H9 (cell line): ENCODE measurements at regions not wholly inside any gene's neighbourhood (a gene's known extent, or its start where the extent isn't known, plus 50 kb on each side); places are given as distances from the start of the nearest gene placed in this dataset.
A peak's percentile ranks its signal among the peaks of the same experiment; 100 is the strongest.

Source experiments
- DNase-seq: peaks from one replicate; pipeline ENCODE4 v3.0.0-alpha.2; 2017
- H2AFZ ChIP-seq: one replicate; pipeline ENCODE4 v1.6.1; 2013; ENCODE audit warnings: mild to moderate bottlenecking, low read length, control low read depth, moderate library complexity
- H2AK5ac ChIP-seq: 2 replicates; pipeline ENCODE4 v1.6.1; 2013; ENCODE audit warnings: low read length, control low read depth, mixed read lengths; ENCODE audit not compliant: insufficient read length
- H2BK120ac ChIP-seq: one replicate; pipeline ENCODE4 v1.6.1; 2013; ENCODE audit warnings: low read depth, mild to moderate bottlenecking, low read length, control low read depth, inconsistent platforms; ENCODE audit not compliant: poor library complexity, severe bottlenecking
- H2BK12ac ChIP-seq: 2 replicates; pipeline ENCODE4 v1.6.1; 2013; ENCODE audit warnings: low read length, control low read depth, mixed read lengths, low read depth; ENCODE audit not compliant: insufficient read length
- H2BK15ac ChIP-seq: 2 replicates; pipeline ENCODE4 v1.6.1; 2013; ENCODE audit warnings: low read depth, low read length, control low read depth
- H2BK20ac ChIP-seq: one replicate; pipeline ENCODE4 v1.6.1; 2013; ENCODE audit warnings: low read depth, mild to moderate bottlenecking, low read length, control low read depth, inconsistent platforms; ENCODE audit not compliant: poor library complexity, severe bottlenecking
- H2BK5ac ChIP-seq: 2 replicates; pipeline ENCODE4 v1.6.1; 2013; ENCODE audit warnings: low read length, control low read depth, mixed read lengths; ENCODE audit not compliant: insufficient read length
- H3K14ac ChIP-seq: 2 replicates; pipeline ENCODE4 v1.6.1; 2013; ENCODE audit warnings: low read length, control low read depth; ENCODE audit not compliant: insufficient read depth
- H3K18ac ChIP-seq: 2 replicates; pipeline ENCODE4 v1.6.1; 2013; ENCODE audit warnings: low read depth, mild to moderate bottlenecking, mixed read lengths, low read length, control low read depth; ENCODE audit not compliant: insufficient read length
- H3K23ac ChIP-seq: 2 replicates; pipeline ENCODE4 v1.6.1; 2013; ENCODE audit warnings: low read length, control low read depth, mixed read lengths, low read depth; ENCODE audit not compliant: insufficient read length
- H3K23me2 ChIP-seq: 2 replicates; pipeline ENCODE4 v1.6.1; 2013; ENCODE audit warnings: low read depth, mild to moderate bottlenecking, mixed read lengths, low read length, control low read depth; ENCODE audit not compliant: insufficient read length, poor library complexity, severe bottlenecking
- H3K27ac ChIP-seq: 2 replicates; pipeline ENCODE4 v1.5.1; 2013; ENCODE audit warnings: low read length, control low read depth, mixed read lengths, low read depth; ENCODE audit not compliant: insufficient read length
- H3K27me3 ChIP-seq: 2 replicates; pipeline ENCODE4 v1.6.1; 2013; ENCODE audit warnings: low read length, control low read depth, inconsistent platforms; ENCODE audit not compliant: insufficient read depth
- H3K4ac ChIP-seq: 2 replicates; pipeline ENCODE4 v1.6.1; 2013; ENCODE audit warnings: low read depth, mild to moderate bottlenecking, control low read depth, inconsistent platforms, low read length, moderate library complexity
- H3K4me1 ChIP-seq: 2 replicates; pipeline ENCODE4 v1.6.1; 2013; ENCODE audit warnings: low read length, control low read depth, inconsistent platforms; ENCODE audit not compliant: insufficient read depth
- H3K4me2 ChIP-seq: 2 replicates; pipeline ENCODE4 v1.6.1; 2013; ENCODE audit warnings: low read length, control low read depth, mixed read lengths; ENCODE audit not compliant: insufficient read length, insufficient read depth
- H3K56ac ChIP-seq: 2 replicates; pipeline ENCODE4 v1.6.1; 2013; ENCODE audit warnings: low read depth, mild to moderate bottlenecking, mixed read lengths, low read length, control low read depth; ENCODE audit not compliant: insufficient read length
- H3K79me1 ChIP-seq: 2 replicates; pipeline ENCODE4 v1.6.1; 2013; ENCODE audit warnings: low read depth, mild to moderate bottlenecking, moderate library complexity, low read length, control low read depth, inconsistent platforms; ENCODE audit not compliant: insufficient read depth, poor library complexity, severe bottlenecking
- H3K79me2 ChIP-seq: 2 replicates; pipeline ENCODE4 v1.6.1; 2013; ENCODE audit warnings: low read length, control low read depth, inconsistent platforms; ENCODE audit not compliant: insufficient read depth
- H3K9ac ChIP-seq: 2 replicates; pipeline ENCODE4 v1.6.1; 2013; ENCODE audit warnings: low read length, control low read depth, mixed read lengths; ENCODE audit not compliant: insufficient read length; ENCODE audit errors: extremely low read depth
- H3K9me3 ChIP-seq: one replicate; pipeline ENCODE4 v1.6.1; 2013; ENCODE audit warnings: low read depth, low read length, inconsistent platforms; ENCODE audit not compliant: control insufficient read depth
- H3T11ph ChIP-seq: one replicate; pipeline ENCODE4 v1.6.1; 2013; ENCODE audit warnings: mild to moderate bottlenecking, low read length, control low read depth, inconsistent platforms
- H4K20me1 ChIP-seq: one replicate; pipeline ENCODE4 v1.6.1; 2013; ENCODE audit not compliant: control insufficient read depth, insufficient read length, insufficient read depth
- H4K5ac ChIP-seq: 2 replicates; pipeline ENCODE4 v1.6.1; 2013; ENCODE audit warnings: low read depth, mild to moderate bottlenecking, mixed read lengths, low read length, control low read depth; ENCODE audit not compliant: insufficient read length
- H4K8ac ChIP-seq: replicated peaks from 2 replicates; pipeline ENCODE4 v1.6.1; 2013; ENCODE audit warnings: low read length, control low read depth, mixed read lengths, low read depth; ENCODE audit not compliant: insufficient read length
- H4K91ac ChIP-seq: 2 replicates; pipeline ENCODE4 v1.6.1; 2013; ENCODE audit warnings: low read depth, mild to moderate bottlenecking, moderate library complexity, mixed read lengths, low read length, control low read depth; ENCODE audit not compliant: insufficient read length
- H3K27ac Mint-ChIP-seq, 3 experiments: 2 replicates in 2 of 3; 3 replicates in 1 of 3; pipeline ENCODE4 v1.8.0; 2020 to 2021; ENCODE audit warnings: mixed read lengths in 3 of 3, mild to moderate bottlenecking in 1 of 3, moderate library complexity in 1 of 3
- H3K27me3 Mint-ChIP-seq: 2 replicates; pipeline ENCODE4 v1.8.0; 2021; ENCODE audit warnings: low read depth, mild to moderate bottlenecking, moderate library complexity, mixed read lengths
- H3K36me3 Mint-ChIP-seq, 3 experiments: 2 replicates in 2 of 3; 3 replicates in 1 of 3; pipeline ENCODE4 v1.8.0; 2020 to 2021; ENCODE audit warnings: low read depth in 3 of 3, mixed read lengths in 3 of 3; ENCODE audit not compliant: insufficient read depth in 1 of 3
- H3K4me1 Mint-ChIP-seq, 2 experiments: 2 replicates each; pipeline ENCODE4 v1.8.0; 2020; ENCODE audit warnings: mixed read lengths in 2 of 2
- H3K4me3 Mint-ChIP-seq, 2 experiments: 2 replicates in 1 of 2; 3 replicates in 1 of 2; pipeline ENCODE4 v1.8.0; 2020 to 2021; ENCODE audit warnings: mild to moderate bottlenecking in 2 of 2, mixed read lengths in 2 of 2, moderate library complexity in 1 of 2
- H3K9me3 Mint-ChIP-seq, 2 experiments: 2 replicates in 1 of 2; 3 replicates in 1 of 2; pipeline ENCODE4 v1.8.0; 2020; ENCODE audit warnings: mild to moderate bottlenecking in 2 of 2, mixed read lengths in 2 of 2, moderate library complexity in 1 of 2
- WGBS: extraction: QIAGEN DNeasy Blood & Tissue Kit; methylation state at CpG from one replicate; pipeline ENCODE4 v1.1.7; 2013; ENCODE audit warnings: missing lambda C conversion rate, low lambda C conversion rate, mixed read lengths; ENCODE audit not compliant: insufficient read length; ENCODE audit errors: extremely low coverage; 5-methylcytosine and 5-hydroxymethylcytosine counted together
- TF ChIP-seq, protein P1 (sequence below): fragments of 200-600 bp; sonication (generic); conservative IDR thresholded peaks from 3 replicates; pipeline ENCODE4 v1.8.0; 2021; ENCODE audit warnings: antibody characterized with exemption, mild to moderate bottlenecking

DNA sequence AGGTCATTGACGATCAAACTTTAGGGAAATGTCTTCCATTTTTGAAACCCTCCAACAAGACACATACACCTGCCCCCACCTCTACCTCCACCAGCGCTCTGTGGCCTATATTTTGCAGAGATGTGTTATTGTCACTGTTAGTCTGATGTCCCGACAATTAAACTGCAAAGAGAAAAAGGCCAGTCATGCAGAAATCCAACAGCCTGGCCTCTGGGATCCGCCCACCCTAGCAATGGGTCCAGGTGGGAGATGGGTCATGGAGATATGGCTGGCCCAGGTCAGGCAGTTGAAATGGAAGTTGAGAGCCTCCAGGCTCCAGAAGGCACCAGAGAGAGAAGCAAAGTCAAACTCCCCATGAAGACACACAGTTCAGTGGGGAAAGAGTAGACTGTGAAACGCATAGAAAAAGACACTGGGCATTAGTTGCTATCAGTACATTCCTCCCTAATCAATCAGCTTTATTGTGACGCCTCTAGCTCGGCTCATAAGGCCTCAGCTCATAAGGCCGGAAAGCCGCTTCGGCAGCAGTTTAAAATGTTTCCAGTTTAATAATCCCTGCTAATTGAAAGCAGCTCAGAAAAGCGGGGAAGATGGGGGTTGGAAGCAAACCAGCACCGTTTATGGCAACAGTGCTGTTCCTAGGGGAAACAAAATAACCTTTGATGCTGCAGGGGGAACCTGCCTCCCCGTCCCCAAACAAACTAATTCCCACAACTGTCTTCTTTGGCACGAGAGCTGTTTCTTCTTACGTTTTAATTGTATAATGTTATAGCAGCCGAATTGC lies 239.7 kb upstream of the ZNF507 start:
- Histone ChIP-seq H2BK120ac (no peak overlapping the region), H3K9me3 (no peaks in the 10 kb centered on the region), H3K4me2 (no peak overlapping the region), H3K79me1 (no peaks in the 10 kb centered on the region), H3T11ph (no peak overlapping the region), H3K27ac (no peak overlapping the region), H3K9ac (no peak overlapping the region), H2BK5ac (no peak overlapping the region), H3K18ac (peak overlapping the region; percentile 32), H2BK12ac (no peak overlapping the region), H3K27me3 (no peaks in the 10 kb centered on the region), H4K5ac (no peak overlapping the region), H3K23ac (no peak overlapping the region), H2BK15ac (no peak overlapping the region), H3K4me1 (no peaks in the 10 kb centered on the region), H3K4ac (no peak overlapping the region), H2AFZ (no peak overlapping the region), H3K79me2 (no peaks in the 10 kb centered on the region), H4K91ac (no peak overlapping the region), H3K23me2 (no peaks in the 10 kb centered on the region), H4K8ac (no peak overlapping the region), H3K56ac (no peak overlapping the region), H2BK20ac (no peak overlapping the region), H3K14ac (no peak overlapping the region), H2AK5ac (no peak overlapping the region), H4K20me1 (no peaks in the 10 kb centered on the region)
- no peak for DNase-seq
- H3K36me3 Mint-ChIP-seq, result peaks cover 3 to 9% (median 7%) of the 10 kb centered on the region in 3 experiments; a peak in 5 of 7 replicates
- no peak overlapping the region for H3K4me3 Mint-ChIP-seq
- H3K4me1 Mint-ChIP-seq, result peaks cover 7 to 9% of the 10 kb centered on the region in 2 experiments; a peak in 3 of 4 replicates
- peaks cover 7 to 9% of the 10 kb centered on the region in 2 experiments for H3K9me3 Mint-ChIP-seq
- no CpG with 5 or more reads among the region's 16 CpGs for WGBS
- peaks cover 3% of the 10 kb centered on the region for H3K27me3 Mint-ChIP-seq
- TF ChIP-seq, protein P1, sequence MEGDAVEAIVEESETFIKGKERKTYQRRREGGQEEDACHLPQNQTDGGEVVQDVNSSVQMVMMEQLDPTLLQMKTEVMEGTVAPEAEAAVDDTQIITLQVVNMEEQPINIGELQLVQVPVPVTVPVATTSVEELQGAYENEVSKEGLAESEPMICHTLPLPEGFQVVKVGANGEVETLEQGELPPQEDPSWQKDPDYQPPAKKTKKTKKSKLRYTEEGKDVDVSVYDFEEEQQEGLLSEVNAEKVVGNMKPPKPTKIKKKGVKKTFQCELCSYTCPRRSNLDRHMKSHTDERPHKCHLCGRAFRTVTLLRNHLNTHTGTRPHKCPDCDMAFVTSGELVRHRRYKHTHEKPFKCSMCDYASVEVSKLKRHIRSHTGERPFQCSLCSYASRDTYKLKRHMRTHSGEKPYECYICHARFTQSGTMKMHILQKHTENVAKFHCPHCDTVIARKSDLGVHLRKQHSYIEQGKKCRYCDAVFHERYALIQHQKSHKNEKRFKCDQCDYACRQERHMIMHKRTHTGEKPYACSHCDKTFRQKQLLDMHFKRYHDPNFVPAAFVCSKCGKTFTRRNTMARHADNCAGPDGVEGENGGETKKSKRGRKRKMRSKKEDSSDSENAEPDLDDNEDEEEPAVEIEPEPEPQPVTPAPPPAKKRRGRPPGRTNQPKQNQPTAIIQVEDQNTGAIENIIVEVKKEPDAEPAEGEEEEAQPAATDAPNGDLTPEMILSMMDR, result no peak
- 0 out of 7 replicates have a peak overlapping the region, but pooled peaks of 1 of the 3 experiments have one; percentile 57 for H3K27ac Mint-ChIP-seq
